Stimulated activated memory B cell treated with anti-CD40 and anti-IgM and Interleukin-4, amounts not matched to agents 10 μg/mL and 1 μg/mL and 100 μg/mL, for 72 hours (primary cell): ENCODE measurements at regions not wholly inside any gene's neighbourhood (a gene's known extent, or its start where the extent isn't known, plus 50 kb on each side); places are given as distances from the start of the nearest gene placed in this dataset.
A peak's percentile ranks its signal among the peaks of the same experiment; 100 is the strongest.
"Not testable (repeated sequence)": the region's sequence is repeated elsewhere in the genome, so short reads cannot be mapped to it uniquely, and the experiment has no call there.

Experiments used
- ATAC-seq: fragments of 150-1000 bp; cut with Tn5 transposase; 2 replicates; pipeline ENCODE4 v1.10.0; 2021
- H3K27ac Mint-ChIP-seq: one replicate; pipeline ENCODE4 v1.8.0; 2022; ENCODE audit warnings: mild to moderate bottlenecking, mixed read lengths
- H3K27me3 Mint-ChIP-seq: one replicate; pipeline ENCODE4 v1.8.0; 2022; ENCODE audit warnings: mixed read lengths
- H3K36me3 Mint-ChIP-seq: one replicate; pipeline ENCODE4 v1.8.0; 2022; ENCODE audit warnings: mixed read lengths
- H3K4me1 Mint-ChIP-seq: one replicate; pipeline ENCODE4 v1.8.0; 2022; ENCODE audit warnings: mixed read lengths
- H3K4me3 Mint-ChIP-seq: one replicate; pipeline ENCODE4 v1.8.0; 2022; ENCODE audit warnings: mild to moderate bottlenecking, moderate library complexity, mixed read lengths
- H3K9me3 Mint-ChIP-seq: one replicate; pipeline ENCODE4 v1.8.0; 2022; ENCODE audit warnings: mixed read lengths

DNA sequence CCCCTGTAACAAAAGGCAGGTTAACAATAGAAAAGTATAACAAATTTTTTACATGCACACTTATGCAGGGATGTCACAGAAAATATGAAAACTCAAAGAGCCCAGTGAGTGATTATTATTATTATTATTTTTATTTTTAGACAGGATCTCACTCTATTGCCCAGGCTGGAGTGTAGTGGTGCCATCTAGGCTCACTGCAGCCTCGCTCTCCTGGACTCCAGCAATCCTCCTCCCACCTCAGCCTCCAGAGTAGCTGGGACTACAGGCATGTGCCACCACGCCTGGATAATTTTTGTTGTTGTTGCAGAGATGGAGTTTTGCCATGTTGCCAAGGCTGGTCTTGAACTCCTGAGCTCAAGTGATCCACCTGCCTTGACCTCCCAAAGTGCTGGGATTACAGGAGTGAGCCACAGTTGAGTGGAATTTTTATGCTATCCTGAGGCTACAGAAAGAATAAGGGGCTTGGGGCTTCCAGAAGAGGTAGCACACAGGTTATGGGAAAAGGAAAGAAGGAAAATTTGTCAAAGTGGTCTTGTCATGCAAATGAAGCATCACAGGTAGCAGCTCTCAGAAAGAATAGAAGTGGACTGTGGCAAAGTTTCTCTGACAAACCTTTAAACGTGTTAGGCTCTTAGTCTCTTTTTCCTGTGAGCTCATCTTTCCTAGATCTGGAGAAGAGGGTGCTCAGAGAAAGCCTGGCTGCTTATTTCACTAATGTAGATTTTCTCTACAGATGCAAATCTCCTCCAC, 87.7 kb upstream of the LSM14A start:
- Mint-ChIP-seq H3K27me3 (peaks cover 17% of the 10 kb centered on the region), H3K27ac (no peak overlapping the region), H3K4me3 (no peak overlapping the region), H3K4me1 (no peaks in the 10 kb centered on the region), H3K36me3 (no peaks in the 10 kb centered on the region), H3K9me3 (peaks cover 5% of the 10 kb centered on the region)
- ATAC-seq: no peak

GRCh38 chr19:34085336-34085735, 87.0 kb upstream of the LSM14A start:
- Mint-ChIP-seq H3K9me3 (peaks cover 5% of the 10 kb centered on the region), H3K27ac (no peak overlapping the region), H3K36me3 (no peaks in the 10 kb centered on the region), H3K27me3 (peaks cover 21% of the 10 kb centered on the region), H3K4me3 (no peak overlapping the region), H3K4me1 (no peaks in the 10 kb centered on the region)
- ATAC-seq: no peak

GRCh38 chr19:34088292-34088691, 84.0 kb upstream of the LSM14A start:
- Mint-ChIP-seq H3K27me3 (peaks cover 11% of the 10 kb centered on the region), H3K4me3 (no peak overlapping the region), H3K27ac (no peak overlapping the region), H3K9me3 (peaks cover 5% of the 10 kb centered on the region), H3K36me3 (no peaks in the 10 kb centered on the region), H3K4me1 (no peaks in the 10 kb centered on the region)
- no peak for ATAC-seq

GRCh38 chr19:34089566-34089965, 82.7 kb upstream of the LSM14A start:
- Mint-ChIP-seq H3K4me3 (no peak overlapping the region), H3K27me3 (peaks cover 11% of the 10 kb centered on the region), H3K36me3 (no peaks in the 10 kb centered on the region), H3K27ac (no peak overlapping the region), H3K4me1 (no peaks in the 10 kb centered on the region), H3K9me3 (peaks cover 5% of the 10 kb centered on the region)
- no peak for ATAC-seq

GRCh38 chr19:34094960-34095359, 77.3 kb upstream of the LSM14A start:
- peaks cover 21% of the 10 kb centered on the region for H3K27me3 Mint-ChIP-seq
- H3K4me3 Mint-ChIP-seq: no peak overlapping the region
- ATAC-seq: no peak
- H3K9me3 Mint-ChIP-seq: no peaks in the 10 kb centered on the region
- H3K27ac Mint-ChIP-seq: no peak overlapping the region
- H3K36me3 Mint-ChIP-seq: no peaks in the 10 kb centered on the region
- no peaks in the 10 kb centered on the region for H3K4me1 Mint-ChIP-seq

- not testable (repeated sequence) for H3K27ac Mint-ChIP-seq, H3K9me3 Mint-ChIP-seq, H3K4me3 Mint-ChIP-seq, H3K36me3 Mint-ChIP-seq, ATAC-seq, H3K4me1 Mint-ChIP-seq
- peaks cover 17% of the 10 kb centered on the region for H3K27me3 Mint-ChIP-seq
These were observed 76.9 kb upstream of the LSM14A start for GRCh38 chr19:34095411-34095810.

DNA sequence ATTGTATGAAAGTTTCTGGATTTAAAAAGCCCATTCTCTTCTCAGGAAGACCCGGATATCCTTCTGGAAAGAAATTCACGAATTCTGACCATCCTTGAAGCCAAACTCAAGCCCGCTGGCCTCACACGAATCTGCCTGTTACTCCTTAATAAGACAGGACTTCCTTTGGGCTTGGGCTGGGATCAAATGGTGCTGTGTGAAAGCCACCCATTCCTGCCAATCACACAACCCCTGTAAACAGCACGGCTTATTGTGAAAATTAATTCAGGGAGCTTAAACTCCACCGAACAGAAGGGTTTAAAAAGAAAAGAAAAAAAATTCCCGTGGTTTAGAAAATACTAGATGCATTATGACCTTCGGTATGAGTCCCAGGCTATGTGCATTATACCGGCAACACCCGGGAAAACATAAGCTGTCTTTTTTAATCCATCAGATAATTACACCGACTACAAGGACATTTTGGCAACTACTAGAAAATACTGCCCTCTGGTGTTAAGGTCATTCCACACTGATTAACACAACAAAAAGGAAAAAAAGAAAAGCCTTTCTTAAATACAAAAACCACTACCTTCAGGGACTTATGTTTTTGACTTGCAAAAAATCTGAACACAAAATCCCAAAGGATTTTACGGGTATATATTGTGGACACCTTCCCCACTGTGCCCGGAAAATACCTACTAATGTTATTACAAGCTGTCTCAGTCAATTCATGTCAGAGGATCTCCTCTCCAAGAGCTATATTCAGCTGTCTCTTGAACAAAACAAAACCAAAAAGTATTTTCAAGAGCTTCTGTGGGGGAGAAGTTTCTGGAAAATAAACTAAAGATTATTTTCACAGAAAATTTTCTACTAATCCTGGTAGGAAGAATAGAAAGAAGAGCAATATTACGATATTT, 76.0 kb upstream of the LSM14A start:
- no peaks in the 10 kb centered on the region for H3K36me3 Mint-ChIP-seq

DNA sequence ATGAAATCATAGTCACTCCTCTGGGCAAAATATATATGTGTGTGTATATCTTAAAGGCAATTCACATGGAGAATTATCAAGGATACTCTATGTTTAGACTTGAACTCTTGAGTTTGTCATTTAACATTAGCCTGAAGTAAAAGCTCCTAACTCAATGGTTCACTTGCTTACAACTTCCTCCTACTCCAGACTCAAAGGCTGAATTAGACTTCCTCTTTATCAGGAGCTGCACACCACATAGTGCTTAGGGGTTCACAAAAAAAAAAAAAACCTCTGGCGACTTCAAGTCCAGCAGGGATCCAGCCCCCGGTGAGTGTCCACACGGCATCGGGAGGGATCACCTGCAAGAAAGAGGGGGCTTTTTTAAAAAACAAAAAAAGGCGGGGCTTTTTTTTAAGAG, 68.2 kb upstream of the LSM14A start:
- H3K9me3 Mint-ChIP-seq: no peaks in the 10 kb centered on the region
- H3K36me3 Mint-ChIP-seq: no peaks in the 10 kb centered on the region
- no peak for ATAC-seq
- peak overlapping the region; percentile 35 for H3K27ac Mint-ChIP-seq
- peaks cover 12% of the 10 kb centered on the region for H3K27me3 Mint-ChIP-seq
- H3K4me1 Mint-ChIP-seq: peaks cover 8% of the 10 kb centered on the region
- H3K4me3 Mint-ChIP-seq: peak overlapping the region; percentile 65

More for the DNA sequence above, 76.0 kb upstream of the LSM14A start:
- no peak overlapping the region for H3K4me3 Mint-ChIP-seq
- H3K27ac Mint-ChIP-seq: no peak overlapping the region
- no peaks in the 10 kb centered on the region for H3K4me1 Mint-ChIP-seq
- no peaks in the 10 kb centered on the region for H3K9me3 Mint-ChIP-seq
- no peak for ATAC-seq
- peaks cover 10% of the 10 kb centered on the region for H3K27me3 Mint-ChIP-seq

- Mint-ChIP-seq H3K36me3 (no peaks in the 10 kb centered on the region), H3K9me3 (no peaks in the 10 kb centered on the region), H3K4me3 (no peak overlapping the region), H3K4me1 (peaks cover 8% of the 10 kb centered on the region), H3K27me3 (peaks cover 12% of the 10 kb centered on the region), H3K27ac (peak overlapping the region; percentile 35)
- ATAC-seq: no peak
These were observed 67.7 kb upstream of the LSM14A start for GRCh38 chr19:34104557-34104956.

- no peak for ATAC-seq
- peaks cover 34% of the 10 kb centered on the region for H3K27me3 Mint-ChIP-seq
- no peaks in the 10 kb centered on the region for H3K36me3 Mint-ChIP-seq
- no peaks in the 10 kb centered on the region for H3K4me1 Mint-ChIP-seq
- H3K9me3 Mint-ChIP-seq: no peaks in the 10 kb centered on the region
- H3K4me3 Mint-ChIP-seq: no peak overlapping the region
- H3K27ac Mint-ChIP-seq: no peak overlapping the region
These were observed 62.7 kb upstream of the LSM14A start for GRCh38 chr19:34109596-34109995.

- ATAC-seq: no peak
- no peak overlapping the region for H3K27ac Mint-ChIP-seq
These were observed 53.2 kb upstream of the LSM14A start for GRCh38 chr19:34118879-34119748.

DNA sequence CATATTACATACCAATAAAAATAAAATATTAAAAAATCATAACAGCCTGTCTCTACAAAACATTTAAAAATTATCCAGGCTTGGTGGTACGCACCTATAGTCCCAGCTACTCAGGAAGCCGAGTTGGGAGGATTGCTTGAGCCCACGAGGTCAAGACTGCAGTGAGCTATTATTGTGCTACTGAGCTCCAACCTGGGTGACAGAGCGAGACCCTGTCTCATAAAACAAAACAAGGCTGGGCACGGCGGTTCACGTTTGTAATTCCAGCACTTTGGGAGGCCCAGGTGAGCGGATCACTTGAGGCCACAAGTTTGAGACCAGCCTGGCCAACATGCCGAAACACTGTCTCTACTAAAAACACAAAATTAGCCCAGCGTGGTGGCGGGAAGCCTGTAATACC, 52.2 kb upstream of the LSM14A start:
- Mint-ChIP-seq H3K4me3 (no peak overlapping the region), H3K4me1 (no peaks in the 10 kb centered on the region), H3K27ac (no peak overlapping the region), H3K27me3 (peaks cover 17% of the 10 kb centered on the region), H3K36me3 (no peaks in the 10 kb centered on the region), H3K9me3 (no peaks in the 10 kb centered on the region)
- ATAC-seq: no peak

More at GRCh38 chr19:34118879-34119748, 53.2 kb upstream of the LSM14A start:
- Mint-ChIP-seq H3K4me1 (no peaks in the 10 kb centered on the region), H3K4me3 (no peak overlapping the region), H3K9me3 (no peaks in the 10 kb centered on the region), H3K36me3 (no peaks in the 10 kb centered on the region), H3K27me3 (peaks cover 17% of the 10 kb centered on the region)

DNA sequence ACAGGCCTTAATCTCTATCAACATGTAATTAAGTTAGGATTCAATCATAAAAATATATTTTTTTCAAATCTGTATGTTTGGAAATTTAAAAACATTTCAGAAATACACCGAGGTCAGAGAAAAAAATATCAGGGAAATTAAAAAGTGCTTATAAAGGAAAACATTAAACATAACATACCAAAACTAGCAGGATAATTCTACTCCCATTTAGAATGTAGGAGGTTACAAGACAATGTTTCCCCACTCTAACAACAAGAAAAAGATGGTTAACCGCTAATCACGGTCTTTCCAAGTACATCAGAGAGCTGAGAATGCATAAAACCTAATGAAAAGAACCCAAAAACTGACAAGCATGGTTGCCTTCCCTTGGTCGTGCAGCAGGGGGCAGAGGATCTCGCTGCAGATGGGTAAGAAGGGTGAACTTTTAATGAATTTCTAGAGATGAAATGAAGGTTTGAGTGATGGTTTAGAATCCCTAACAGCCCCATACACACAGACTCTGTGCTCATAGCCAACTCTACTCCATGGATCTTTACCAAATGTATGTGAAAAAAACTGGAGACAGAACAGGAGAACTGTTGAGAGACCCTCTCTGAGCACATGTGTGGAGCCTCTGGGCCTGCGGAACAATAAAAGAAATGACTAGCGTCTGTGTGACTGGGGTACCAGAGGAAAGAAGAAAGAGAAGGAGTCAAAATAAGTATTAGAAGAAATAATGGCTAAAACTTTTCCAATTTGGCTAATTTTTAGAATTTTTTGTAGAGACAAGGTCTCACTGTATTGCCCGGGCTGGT, 51.3 kb upstream of the LSM14A start:
- Mint-ChIP-seq H3K4me1 (no peaks in the 10 kb centered on the region), H3K27me3 (peaks cover 9% of the 10 kb centered on the region), H3K27ac (no peak overlapping the region), H3K4me3 (no peak overlapping the region), H3K36me3 (no peaks in the 10 kb centered on the region), H3K9me3 (no peaks in the 10 kb centered on the region)
- no peak for ATAC-seq
